Heart left ventricle (tissue), 13 donors: ENCODE measurements at regions not wholly inside any gene's neighbourhood (a gene's known extent, or its start where the extent isn't known, plus 50 kb on each side); places are given as distances from the start of the nearest gene placed in this dataset.

Source experiments
- POLR2A ChIP-seq, 2 donors: fragments of 450-650 bp; IDR thresholded peaks; one replicate each; pipeline ENCODE4 v1.6.1; 2017; ENCODE audit warnings: antibody characterized with exemption in 2 of 2, mild to moderate bottlenecking in 2 of 2, moderate library complexity in 2 of 2
- TF ChIP-seq, protein P1 (sequence below), 12 donors: fragments of 200-600 bp; sonication (generic) in 4 of 12; IDR thresholded peaks; one replicate each; pipeline versions ENCODE4 v1.5.0 to v1.8.0; 2018 to 2022; ENCODE audit warnings: antibody characterized with exemption in 12 of 12, mild to moderate bottlenecking in 5 of 12
- donor health status: ischemic (EF 13 %, LVEDD 7.1; RV severe dilation, severe dysfunction).
- donor health status: DM: no; HTN: yes; CAD: no.
- donor health status: DM: no; HTN: no; CAD: no.
- donor health status: ischemic (EF 25% LVEDD 6.9; RV normal size, moderate dysfunction).
- donor health status: ischemic (EF 25% LVEDD 5.7; RV mildly dilated, moderate dysfunction).
- donor health status: ischemic (EF 35%, LVEDD 5.7; RV mildly dilated, moderate dysfunction).
- donor health status: nonischemic (EF 11% LVEDD 7.7; RV severe dilation, severe dysfunction).
- donor health status: DM: yes; HTN: yes; CAD: no.
- donor health status: PGD.
- donor health status: ischemic (EF 29% LVEDD 5.4; RV normal size, mild dysfunction).
- donor health status: nonischemic (EF 23%, LVEDD 6.1; RV moderate dilation, normal function).

DNA sequence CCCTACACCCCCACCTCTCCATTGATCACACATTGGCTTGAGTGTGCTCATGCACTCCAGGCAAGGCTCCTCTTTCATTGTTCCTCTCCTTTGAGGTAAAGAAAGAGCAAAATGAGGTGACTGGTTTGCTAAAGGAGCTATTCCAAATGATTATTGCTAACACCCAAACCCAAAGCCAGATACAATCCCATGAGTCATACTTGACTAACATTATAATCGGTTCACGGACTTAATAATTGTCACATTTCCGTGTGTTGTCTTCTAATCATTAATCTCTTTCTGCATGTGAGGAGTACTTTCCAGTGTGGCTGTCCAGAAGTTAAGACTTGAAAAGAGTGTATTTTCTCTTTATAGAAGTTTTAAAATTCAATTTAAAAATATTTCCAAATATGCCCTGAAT lies 174.3 kb upstream of the SFRP2 start:
- TF ChIP-seq, protein P1, sequence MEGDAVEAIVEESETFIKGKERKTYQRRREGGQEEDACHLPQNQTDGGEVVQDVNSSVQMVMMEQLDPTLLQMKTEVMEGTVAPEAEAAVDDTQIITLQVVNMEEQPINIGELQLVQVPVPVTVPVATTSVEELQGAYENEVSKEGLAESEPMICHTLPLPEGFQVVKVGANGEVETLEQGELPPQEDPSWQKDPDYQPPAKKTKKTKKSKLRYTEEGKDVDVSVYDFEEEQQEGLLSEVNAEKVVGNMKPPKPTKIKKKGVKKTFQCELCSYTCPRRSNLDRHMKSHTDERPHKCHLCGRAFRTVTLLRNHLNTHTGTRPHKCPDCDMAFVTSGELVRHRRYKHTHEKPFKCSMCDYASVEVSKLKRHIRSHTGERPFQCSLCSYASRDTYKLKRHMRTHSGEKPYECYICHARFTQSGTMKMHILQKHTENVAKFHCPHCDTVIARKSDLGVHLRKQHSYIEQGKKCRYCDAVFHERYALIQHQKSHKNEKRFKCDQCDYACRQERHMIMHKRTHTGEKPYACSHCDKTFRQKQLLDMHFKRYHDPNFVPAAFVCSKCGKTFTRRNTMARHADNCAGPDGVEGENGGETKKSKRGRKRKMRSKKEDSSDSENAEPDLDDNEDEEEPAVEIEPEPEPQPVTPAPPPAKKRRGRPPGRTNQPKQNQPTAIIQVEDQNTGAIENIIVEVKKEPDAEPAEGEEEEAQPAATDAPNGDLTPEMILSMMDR (IDR thresholded peaks at IDR 0.05), result no peak
- TF ChIP-seq POLR2A (IDR thresholded peaks at IDR 0.05), result no peak
